HUES6 (cell line): ENCODE measurements at regions not wholly inside any gene's neighbourhood (a gene's known extent, or its start where the extent isn't known, plus 50 kb on each side); places are given as distances from the start of the nearest gene placed in this dataset.

Experiments
- H3K27ac ChIP-seq: 2 replicates; pipeline ENCODE4 v1.7.0; 2013; ENCODE audit warnings: low read depth, mild to moderate bottlenecking, low read length, inconsistent platforms
- H3K27me3 ChIP-seq: 2 replicates; pipeline ENCODE4 v1.6.1; 2013; ENCODE audit warnings: low read length; ENCODE audit not compliant: control insufficient read depth, insufficient read depth
- H3K36me3 ChIP-seq: 2 replicates; pipeline ENCODE4 v1.6.1; 2013; ENCODE audit warnings: low read length; ENCODE audit not compliant: control insufficient read depth, insufficient read depth
- H3K4me1 ChIP-seq: 2 replicates; pipeline ENCODE4 v1.6.1; 2013; ENCODE audit warnings: low read length; ENCODE audit not compliant: control insufficient read depth, insufficient read depth
- H3K4me3 ChIP-seq: 2 replicates; pipeline ENCODE4 v1.5.1; 2013; ENCODE audit warnings: low read depth, low read length
- H3K9ac ChIP-seq: one replicate; pipeline ENCODE4 v1.6.1; 2013; ENCODE audit warnings: mild to moderate bottlenecking, low read length
- H3K9me3 ChIP-seq: 2 replicates; pipeline ENCODE4 v1.6.1; 2013; ENCODE audit warnings: low read depth, low read length; ENCODE audit not compliant: control insufficient read depth, insufficient read depth

GRCh38 chr3:76873532-76874242 lies 166.2 kb upstream of the ROBO2 start:
- no peak overlapping the region for H3K27ac ChIP-seq

GRCh38 chr3:76879959-76880358 lies 159.9 kb upstream of the ROBO2 start:
- H3K9ac ChIP-seq: no peak overlapping the region
- H3K4me1 ChIP-seq: no peaks in the 10 kb centered on the region
- no peaks in the 10 kb centered on the region for H3K27me3 ChIP-seq
- H3K9me3 ChIP-seq: peaks cover 5% of the 10 kb centered on the region
- no peaks in the 10 kb centered on the region for H3K36me3 ChIP-seq
- no peak overlapping the region for H3K27ac ChIP-seq
- no peak overlapping the region for H3K4me3 ChIP-seq

More at GRCh38 chr3:76873532-76874242, 166.2 kb upstream of the ROBO2 start:
- no peaks in the 10 kb centered on the region for H3K27me3 ChIP-seq
- H3K4me3 ChIP-seq: no peak overlapping the region
- no peaks in the 10 kb centered on the region for H3K36me3 ChIP-seq
- H3K9me3 ChIP-seq: peaks cover 8% of the 10 kb centered on the region
- no peak overlapping the region for H3K9ac ChIP-seq
- H3K4me1 ChIP-seq: peaks cover 4% of the 10 kb centered on the region; the same call in 1 of the 2 replicates

- H3K4me1 ChIP-seq: no peaks in the 10 kb centered on the region
- no peaks in the 10 kb centered on the region for H3K36me3 ChIP-seq
- H3K9ac ChIP-seq: no peak overlapping the region
- H3K4me3 ChIP-seq: no peak overlapping the region
- no peak overlapping the region for H3K27ac ChIP-seq
- no peaks in the 10 kb centered on the region for H3K9me3 ChIP-seq
- no peaks in the 10 kb centered on the region for H3K27me3 ChIP-seq
Observed at GRCh38 chr3:76886761-76887500, 153.0 kb upstream of the ROBO2 start.

DNA sequence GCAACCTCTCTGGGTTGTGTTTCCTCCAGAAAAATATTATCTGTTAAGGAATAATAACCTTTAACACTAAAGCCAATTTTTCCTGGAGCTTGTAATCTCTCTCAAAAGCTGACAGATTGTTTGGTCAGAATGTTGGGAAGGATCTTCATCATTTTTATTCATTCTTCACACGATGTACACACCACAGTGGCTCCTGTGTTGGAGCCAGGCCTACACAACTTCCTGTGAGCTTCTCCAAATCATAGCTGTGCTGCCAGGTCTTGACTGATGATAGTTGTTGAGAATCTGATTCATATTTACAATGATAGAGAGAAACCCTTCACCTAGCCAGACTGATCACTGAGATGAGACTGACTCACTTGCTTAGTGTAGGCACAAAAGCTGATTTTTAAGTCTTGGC lies 151.0 kb upstream of the ROBO2 start:
- no peak overlapping the region for H3K4me3 ChIP-seq
- no peaks in the 10 kb centered on the region for H3K36me3 ChIP-seq
- H3K27me3 ChIP-seq: no peaks in the 10 kb centered on the region
- no peaks in the 10 kb centered on the region for H3K4me1 ChIP-seq
- no peak overlapping the region for H3K27ac ChIP-seq
- no peaks in the 10 kb centered on the region for H3K9me3 ChIP-seq
- H3K9ac ChIP-seq: no peak overlapping the region

DNA sequence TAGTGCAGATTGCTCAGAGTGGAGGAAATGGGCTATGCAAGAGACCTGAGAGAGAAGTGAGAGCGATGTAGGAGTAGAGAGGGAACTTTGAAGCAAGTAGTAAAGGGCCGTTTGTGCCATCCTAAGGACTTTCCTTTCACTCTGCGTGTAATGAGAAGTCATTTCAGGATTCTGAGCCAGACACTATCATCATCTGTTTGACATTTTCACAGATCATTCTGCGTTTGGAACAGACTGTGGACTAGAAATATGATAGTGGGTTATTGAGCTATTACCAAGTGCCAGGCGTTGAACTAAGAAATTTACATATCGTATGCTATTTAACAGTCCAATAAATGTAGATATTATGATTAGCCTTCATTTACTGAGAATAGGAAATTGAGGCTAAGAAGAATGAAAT lies 150.0 kb upstream of the ROBO2 start:
- H3K4me3 ChIP-seq: no peak overlapping the region
- no peaks in the 10 kb centered on the region for H3K27me3 ChIP-seq
- no peaks in the 10 kb centered on the region for H3K9me3 ChIP-seq
- no peak overlapping the region for H3K9ac ChIP-seq
- no peaks in the 10 kb centered on the region for H3K4me1 ChIP-seq
- H3K36me3 ChIP-seq: no peaks in the 10 kb centered on the region
- no peak overlapping the region for H3K27ac ChIP-seq

DNA sequence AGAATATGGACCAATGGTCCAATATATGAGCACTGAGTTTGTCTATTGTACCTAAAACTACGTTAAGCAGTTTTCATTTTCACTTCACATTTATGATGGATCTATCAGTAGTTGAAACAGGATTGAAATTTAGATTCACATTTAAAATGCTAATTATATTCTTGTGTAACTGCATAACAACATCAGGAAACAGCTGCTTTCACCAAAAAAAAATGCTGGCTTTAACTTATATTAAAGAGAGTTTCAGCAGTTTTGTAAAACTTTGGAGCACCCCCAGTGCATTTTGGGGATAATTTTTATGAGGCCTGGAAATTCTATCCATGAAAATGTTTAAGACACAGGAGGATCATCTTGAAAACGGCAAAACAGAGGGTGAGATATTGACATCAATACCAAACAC lies 142.8 kb upstream of the ROBO2 start:
- H3K9ac ChIP-seq: no peak overlapping the region
- H3K4me3 ChIP-seq: no peak overlapping the region
- no peak overlapping the region for H3K27ac ChIP-seq
- no peaks in the 10 kb centered on the region for H3K36me3 ChIP-seq
- H3K27me3 ChIP-seq: no peaks in the 10 kb centered on the region
- no peaks in the 10 kb centered on the region for H3K4me1 ChIP-seq
- H3K9me3 ChIP-seq: no peaks in the 10 kb centered on the region

DNA sequence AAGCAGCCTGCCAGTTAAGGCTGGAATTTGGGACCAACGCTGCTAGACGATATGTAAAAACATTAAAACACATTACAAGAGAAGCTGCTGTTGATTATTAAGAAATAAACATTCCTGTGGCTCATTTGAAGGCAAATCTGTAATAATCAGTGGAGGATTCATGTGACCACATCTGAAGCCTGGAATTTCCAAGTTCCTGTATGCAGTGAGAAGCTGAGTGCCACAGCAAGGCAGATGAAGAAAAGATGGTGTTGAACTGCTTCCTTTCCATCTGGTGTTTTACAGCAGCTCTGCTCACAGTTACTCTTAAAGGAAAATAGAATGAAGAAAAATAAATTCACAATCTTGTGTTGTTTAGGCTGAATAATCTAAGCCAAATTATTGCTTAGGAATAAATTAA lies 139.3 kb upstream of the ROBO2 start:
- Histone ChIP-seq H3K27ac (no peak overlapping the region), H3K9ac (no peak overlapping the region), H3K36me3 (no peaks in the 10 kb centered on the region), H3K27me3 (no peaks in the 10 kb centered on the region), H3K4me1 (no peaks in the 10 kb centered on the region), H3K4me3 (no peak overlapping the region), H3K9me3 (peaks cover 4% of the 10 kb centered on the region; the same call in 1 of the 2 replicates)

- Histone ChIP-seq H3K9me3 (peaks cover 4% of the 10 kb centered on the region; the same call in 1 of the 2 replicates), H3K27me3 (no peaks in the 10 kb centered on the region), H3K9ac (no peak overlapping the region), H3K36me3 (no peaks in the 10 kb centered on the region), H3K4me1 (no peaks in the 10 kb centered on the region), H3K27ac (no peak overlapping the region), H3K4me3 (no peak overlapping the region)
Observed at GRCh38 chr3:76908156-76908555, 131.7 kb upstream of the ROBO2 start.

DNA sequence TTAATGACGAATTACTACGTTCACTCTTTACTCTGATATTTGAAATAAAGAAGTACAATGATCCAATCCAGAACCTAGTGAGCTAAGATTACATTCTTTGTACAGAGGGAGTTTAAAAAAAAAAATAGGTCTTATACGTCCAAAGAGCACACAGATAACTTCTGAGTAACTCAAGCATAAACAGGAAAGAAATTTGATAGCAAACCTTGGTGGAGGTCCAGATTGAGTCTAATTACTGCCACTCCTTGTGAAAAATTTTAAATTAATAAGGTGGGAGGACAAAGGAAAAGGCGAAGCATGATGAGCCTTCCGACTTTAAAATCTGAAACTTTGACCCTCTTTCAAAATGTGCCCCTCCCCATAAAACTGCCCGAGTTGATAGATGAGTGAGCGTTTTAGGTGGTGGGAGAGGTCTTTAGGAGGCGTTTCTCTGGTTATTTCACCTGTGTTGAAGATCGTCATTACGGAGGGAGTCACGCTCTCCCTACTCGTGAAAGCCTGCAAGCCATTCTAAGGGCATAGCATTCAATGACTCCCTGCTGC lies 127.0 kb upstream of the ROBO2 start:
- Histone ChIP-seq H3K27me3 (no peaks in the 10 kb centered on the region), H3K4me1 (no peaks in the 10 kb centered on the region; the same call in 1 of the 2 replicates), H3K9ac (no peak overlapping the region), H3K4me3 (no peak overlapping the region), H3K27ac (no peak overlapping the region), H3K36me3 (no peaks in the 10 kb centered on the region), H3K9me3 (no peaks in the 10 kb centered on the region)

GRCh38 chr3:76917436-76917835 lies 122.5 kb upstream of the ROBO2 start:
- H3K9me3 ChIP-seq: no peaks in the 10 kb centered on the region

DNA sequence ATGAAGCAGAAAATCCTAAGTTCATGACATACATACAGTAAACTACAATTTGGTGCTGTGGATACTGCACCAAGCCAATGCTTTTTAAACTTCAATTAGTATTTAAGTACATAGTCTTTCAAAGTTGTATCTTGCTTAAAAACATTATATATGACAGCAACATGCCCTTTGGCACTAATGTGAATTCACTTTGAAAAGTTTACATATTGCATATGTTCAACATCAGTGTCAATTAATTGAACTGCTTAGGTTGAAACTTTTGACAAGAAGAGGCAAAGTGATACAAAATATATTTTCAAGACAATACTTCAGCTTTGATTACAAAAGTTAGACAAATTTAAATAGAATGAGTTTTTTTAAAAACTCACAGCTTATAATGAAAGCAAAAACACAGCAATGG lies 119.4 kb upstream of the ROBO2 start:
- Histone ChIP-seq H3K27me3 (no peaks in the 10 kb centered on the region), H3K4me3 (no peak overlapping the region), H3K9me3 (no peaks in the 10 kb centered on the region; the same call in 1 of the 2 replicates), H3K27ac (no peak overlapping the region), H3K4me1 (no peaks in the 10 kb centered on the region; the same call in 1 of the 2 replicates), H3K36me3 (no peaks in the 10 kb centered on the region), H3K9ac (no peak overlapping the region)

More at GRCh38 chr3:76917436-76917835, 122.5 kb upstream of the ROBO2 start:
- Histone ChIP-seq H3K4me1 (no peaks in the 10 kb centered on the region; the same call in 1 of the 2 replicates), H3K36me3 (no peaks in the 10 kb centered on the region), H3K27me3 (no peaks in the 10 kb centered on the region), H3K4me3 (no peak overlapping the region), H3K9ac (no peak overlapping the region), H3K27ac (no peak overlapping the region)
